T-helper 17 cell (primary cell): ENCODE measurements at regions not wholly inside any gene's neighbourhood (a gene's known extent, or its start where the extent isn't known, plus 50 kb on each side); places are given as distances from the start of the nearest gene placed in this dataset.

Experiments
- ATAC-seq: fragments of 150-1000 bp; cut with Tn5 transposase; 2 replicates; pipeline ENCODE4 v1.10.0; 2021; ENCODE audit warnings: mild to moderate bottlenecking, moderate library complexity
- DNase-seq, 3 donors: peaks; one replicate each; pipeline versions ENCODE4 v3.0.0 to v3.0.0-alpha.2; 2020 to 2021
- H3K9me3 ChIP-seq: one replicate; pipeline ENCODE4 v1.7.0; 2013; ENCODE audit warnings: low read length, mild to moderate bottlenecking; ENCODE audit not compliant: control insufficient read depth, poor library complexity, severe bottlenecking
- H3K27ac Mint-ChIP-seq: one replicate; pipeline ENCODE4 v1.8.0; 2022; ENCODE audit warnings: mild to moderate bottlenecking, moderate library complexity, mixed read lengths
- H3K27me3 Mint-ChIP-seq: one replicate; pipeline ENCODE4 v1.8.0; 2022; ENCODE audit warnings: mixed read lengths
- H3K36me3 Mint-ChIP-seq: one replicate; pipeline ENCODE4 v1.8.0; 2022; ENCODE audit warnings: low read depth, mixed read lengths
- H3K4me1 Mint-ChIP-seq: one replicate; pipeline ENCODE4 v1.8.0; 2022; ENCODE audit warnings: mild to moderate bottlenecking, mixed read lengths
- H3K4me3 Mint-ChIP-seq: one replicate; pipeline ENCODE4 v1.8.0; 2022; ENCODE audit warnings: mild to moderate bottlenecking, moderate library complexity, mixed read lengths

- no peak overlapping the region for H3K27ac Mint-ChIP-seq
- H3K9me3 ChIP-seq: no peaks in the 10 kb centered on the region
- H3K27me3 Mint-ChIP-seq: no peaks in the 10 kb centered on the region
- no peak overlapping the region for H3K4me3 Mint-ChIP-seq
- ATAC-seq (no peak), DNase-seq (no peak)
- H3K4me1 Mint-ChIP-seq: no peaks in the 10 kb centered on the region
- H3K36me3 Mint-ChIP-seq: no peaks in the 10 kb centered on the region
Measured at GRCh38 chr16:5607169-5607568, 509.6 kb upstream of the EEF2KMT start.

GRCh38 chr16:5605404-5605803 lies 507.8 kb upstream of the EEF2KMT start:
- H3K27ac Mint-ChIP-seq: no peak overlapping the region
- no peaks in the 10 kb centered on the region for H3K4me1 Mint-ChIP-seq
- ATAC-seq (no peak), DNase-seq (no peak)
- no peaks in the 10 kb centered on the region for H3K27me3 Mint-ChIP-seq
- H3K9me3 ChIP-seq: no peaks in the 10 kb centered on the region
- H3K36me3 Mint-ChIP-seq: no peaks in the 10 kb centered on the region
- H3K4me3 Mint-ChIP-seq: no peak overlapping the region

- H3K9me3 ChIP-seq: no peaks in the 10 kb centered on the region
- H3K4me3 Mint-ChIP-seq: no peak overlapping the region
- DNase-seq (no peak), ATAC-seq (no peak)
- H3K27ac Mint-ChIP-seq: no peak overlapping the region
- no peaks in the 10 kb centered on the region for H3K36me3 Mint-ChIP-seq
- no peaks in the 10 kb centered on the region for H3K27me3 Mint-ChIP-seq
- H3K4me1 Mint-ChIP-seq: no peaks in the 10 kb centered on the region
Measured at GRCh38 chr16:5604770-5605169, 507.2 kb upstream of the EEF2KMT start.

GRCh38 chr16:5603836-5604235 lies 506.2 kb upstream of the EEF2KMT start:
- Mint-ChIP-seq H3K4me3 (no peak overlapping the region), H3K4me1 (no peaks in the 10 kb centered on the region), H3K27me3 (no peaks in the 10 kb centered on the region), H3K27ac (no peak overlapping the region), H3K36me3 (no peaks in the 10 kb centered on the region)
- no peaks in the 10 kb centered on the region for H3K9me3 ChIP-seq
- DNase-seq (no peak), ATAC-seq (no peak)

GRCh38 chr16:5601957-5602356 lies 504.4 kb upstream of the EEF2KMT start:
- Mint-ChIP-seq H3K4me1 (no peaks in the 10 kb centered on the region), H3K27ac (no peak overlapping the region), H3K4me3 (no peak overlapping the region), H3K27me3 (no peaks in the 10 kb centered on the region), H3K36me3 (no peaks in the 10 kb centered on the region)
- DNase-seq (no peak), ATAC-seq (no peak)
- no peaks in the 10 kb centered on the region for H3K9me3 ChIP-seq

GRCh38 chr16:5598793-5599192 lies 501.2 kb upstream of the EEF2KMT start:
- ATAC-seq (no peak), DNase-seq (no peak)
- H3K9me3 ChIP-seq: no peaks in the 10 kb centered on the region
- Mint-ChIP-seq H3K36me3 (no peaks in the 10 kb centered on the region), H3K27ac (no peak overlapping the region), H3K27me3 (no peaks in the 10 kb centered on the region), H3K4me1 (no peaks in the 10 kb centered on the region), H3K4me3 (no peak overlapping the region)

- ATAC-seq (no peak), DNase-seq (no peak)
- no peaks in the 10 kb centered on the region for H3K4me1 Mint-ChIP-seq
- no peaks in the 10 kb centered on the region for H3K9me3 ChIP-seq
- H3K27me3 Mint-ChIP-seq: no peaks in the 10 kb centered on the region
- no peak overlapping the region for H3K27ac Mint-ChIP-seq
- no peak overlapping the region for H3K4me3 Mint-ChIP-seq
- H3K36me3 Mint-ChIP-seq: no peaks in the 10 kb centered on the region
Measured at GRCh38 chr16:5595849-5596248, 498.3 kb upstream of the EEF2KMT start.

- no peak for ATAC-seq
- Mint-ChIP-seq H3K36me3 (no peaks in the 10 kb centered on the region), H3K27ac (no peak overlapping the region)
Measured at GRCh38 chr16:5590416-5590815, 492.8 kb upstream of the EEF2KMT start.

GRCh38 chr16:5589812-5590373 lies 492.3 kb upstream of the EEF2KMT start:
- H3K4me1 Mint-ChIP-seq: no peaks in the 10 kb centered on the region
- no peaks in the 10 kb centered on the region for H3K9me3 ChIP-seq
- no peak overlapping the region for H3K27ac Mint-ChIP-seq
- H3K4me3 Mint-ChIP-seq: no peak overlapping the region
- no peak for ATAC-seq
- no peaks in the 10 kb centered on the region for H3K36me3 Mint-ChIP-seq
- no peaks in the 10 kb centered on the region for H3K27me3 Mint-ChIP-seq
- no peak for DNase-seq

More at GRCh38 chr16:5590416-5590815, 492.8 kb upstream of the EEF2KMT start:
- H3K4me3 Mint-ChIP-seq: no peak overlapping the region
- H3K9me3 ChIP-seq: no peaks in the 10 kb centered on the region
- H3K27me3 Mint-ChIP-seq: no peaks in the 10 kb centered on the region
- no peak for DNase-seq
- no peaks in the 10 kb centered on the region for H3K4me1 Mint-ChIP-seq

- no peaks in the 10 kb centered on the region for H3K27me3 Mint-ChIP-seq
- no peaks in the 10 kb centered on the region for H3K36me3 Mint-ChIP-seq
- ATAC-seq: no peak
- H3K9me3 ChIP-seq: no peaks in the 10 kb centered on the region
- H3K27ac Mint-ChIP-seq: no peak overlapping the region
- no peaks in the 10 kb centered on the region for H3K4me1 Mint-ChIP-seq
- DNase-seq: no peak
- H3K4me3 Mint-ChIP-seq: no peak overlapping the region
Measured at GRCh38 chr16:5584109-5584508, 486.5 kb upstream of the EEF2KMT start.

- H3K27me3 Mint-ChIP-seq: no peaks in the 10 kb centered on the region
- H3K36me3 Mint-ChIP-seq: no peaks in the 10 kb centered on the region
- no peaks in the 10 kb centered on the region for H3K4me1 Mint-ChIP-seq
- ATAC-seq (no peak), DNase-seq (no peak)
- no peak overlapping the region for H3K27ac Mint-ChIP-seq
- H3K4me3 Mint-ChIP-seq: no peak overlapping the region
- H3K9me3 ChIP-seq: no peaks in the 10 kb centered on the region
Measured at GRCh38 chr16:5582529-5582928, 484.9 kb upstream of the EEF2KMT start.

- DNase-seq (no peak), ATAC-seq (no peak)
- Mint-ChIP-seq H3K36me3 (no peaks in the 10 kb centered on the region), H3K27me3 (no peaks in the 10 kb centered on the region), H3K27ac (no peak overlapping the region), H3K4me1 (no peaks in the 10 kb centered on the region), H3K4me3 (no peak overlapping the region)
- H3K9me3 ChIP-seq: no peaks in the 10 kb centered on the region
Measured at GRCh38 chr16:5581908-5582307, 484.3 kb upstream of the EEF2KMT start.

GRCh38 chr16:5581428-5581827 lies 483.8 kb upstream of the EEF2KMT start:
- no peak for ATAC-seq
- no peak for DNase-seq
- no peaks in the 10 kb centered on the region for H3K9me3 ChIP-seq
- Mint-ChIP-seq H3K27ac (no peak overlapping the region), H3K4me1 (no peaks in the 10 kb centered on the region), H3K36me3 (no peaks in the 10 kb centered on the region), H3K27me3 (no peaks in the 10 kb centered on the region), H3K4me3 (no peak overlapping the region)

- no peaks in the 10 kb centered on the region for H3K9me3 ChIP-seq
- Mint-ChIP-seq H3K4me1 (no peaks in the 10 kb centered on the region), H3K27me3 (no peaks in the 10 kb centered on the region), H3K36me3 (no peaks in the 10 kb centered on the region), H3K27ac (no peak overlapping the region), H3K4me3 (no peak overlapping the region)
- no peak for ATAC-seq
- no peak for DNase-seq
Measured at GRCh38 chr16:5580772-5581171, 483.2 kb upstream of the EEF2KMT start.
